ENCODE measurements at regions not wholly inside any gene's neighbourhood (a gene's known extent, or its start where the extent isn't known, plus 50 kb on each side); places are given as distances from the start of the nearest gene placed in this dataset.

DNA sequence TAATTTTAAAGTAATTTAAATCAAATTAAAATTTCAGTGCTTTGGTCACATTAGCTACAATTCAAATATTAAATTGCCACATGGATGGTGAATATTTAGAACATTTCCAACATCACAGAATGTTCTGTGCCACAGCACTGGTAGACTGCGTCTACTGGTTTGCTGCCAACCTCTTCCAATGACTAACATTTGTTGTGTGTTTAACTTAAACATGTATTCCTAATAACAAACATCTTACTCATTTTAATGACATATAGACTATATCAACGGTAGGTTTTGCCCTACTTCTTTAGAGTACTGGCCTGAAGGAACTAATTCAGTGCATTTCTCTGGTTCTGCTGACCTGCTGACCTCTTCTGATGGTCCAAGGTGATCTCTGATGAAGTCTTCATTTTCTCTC, 157.6 kb downstream of the DCK start:
- no peak for DNase-seq (ENCODE audit: low read depth in 3 of 3, low spot score in 2 of 3)

DNA sequence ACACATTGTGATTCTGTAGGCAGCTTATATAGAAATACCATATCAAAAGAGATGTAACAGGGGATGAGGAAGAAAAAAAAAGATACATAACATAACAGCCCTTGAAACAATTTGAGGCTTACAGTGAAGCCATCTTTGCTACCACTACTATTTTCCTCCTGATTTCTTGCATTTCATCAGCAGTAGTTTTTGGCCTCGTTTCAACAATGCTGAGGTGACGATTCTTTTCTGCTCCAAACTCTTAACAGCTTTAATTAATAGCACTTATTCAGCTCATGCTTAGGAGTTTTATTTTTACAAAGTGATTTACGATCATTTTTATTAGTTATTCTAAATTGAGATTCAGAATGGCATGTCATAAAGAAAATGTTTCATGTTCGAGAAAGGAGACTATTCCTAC, 163.2 kb downstream of the DCK start:
- DNase-seq (ENCODE audit: low read depth in 3 of 3, low spot score in 2 of 3): no peak

DNA sequence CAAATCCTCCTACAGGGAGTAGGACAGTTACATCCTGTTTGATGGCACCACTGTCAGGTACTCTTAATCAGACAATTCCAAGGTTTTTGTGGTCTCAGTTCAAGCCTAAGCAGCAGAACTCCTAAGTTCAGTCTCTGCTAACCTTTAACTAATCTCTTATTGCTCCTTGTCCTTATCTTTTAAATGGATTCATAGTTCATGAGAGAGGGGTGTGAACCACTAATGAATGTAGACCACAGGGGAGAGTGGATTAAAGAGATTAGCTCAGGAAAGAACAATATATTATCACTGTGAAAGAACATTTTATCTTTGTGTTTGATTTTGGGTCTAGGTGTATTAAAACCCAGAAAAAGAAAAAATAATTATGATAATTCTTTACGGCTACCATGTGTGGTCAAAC, 168.9 kb downstream of the DCK start:
- DNase-seq (ENCODE audit: low read depth in 3 of 3, low spot score in 2 of 3): no peak

DNA sequence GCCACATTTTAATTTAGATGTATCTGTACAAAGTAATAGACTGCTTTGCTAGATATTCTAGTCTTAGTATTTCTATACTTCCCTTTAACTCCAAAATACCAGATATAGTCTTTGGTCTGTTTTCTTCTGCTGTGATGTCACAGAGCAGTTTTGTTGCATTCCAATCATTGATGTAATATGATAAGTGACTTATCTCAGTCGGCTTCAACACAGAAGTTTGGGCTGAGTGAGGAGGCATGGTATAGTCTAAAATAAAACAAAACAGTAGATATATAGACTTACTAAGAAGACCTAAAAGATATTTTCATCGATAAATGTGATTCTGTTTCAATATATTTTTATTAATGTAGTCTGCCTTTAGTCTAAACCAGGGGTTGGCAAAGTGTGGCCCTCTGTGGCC, 169.9 kb downstream of the DCK start:
- no peak for DNase-seq (ENCODE audit: low read depth in 3 of 3, low spot score in 2 of 3)

DNA sequence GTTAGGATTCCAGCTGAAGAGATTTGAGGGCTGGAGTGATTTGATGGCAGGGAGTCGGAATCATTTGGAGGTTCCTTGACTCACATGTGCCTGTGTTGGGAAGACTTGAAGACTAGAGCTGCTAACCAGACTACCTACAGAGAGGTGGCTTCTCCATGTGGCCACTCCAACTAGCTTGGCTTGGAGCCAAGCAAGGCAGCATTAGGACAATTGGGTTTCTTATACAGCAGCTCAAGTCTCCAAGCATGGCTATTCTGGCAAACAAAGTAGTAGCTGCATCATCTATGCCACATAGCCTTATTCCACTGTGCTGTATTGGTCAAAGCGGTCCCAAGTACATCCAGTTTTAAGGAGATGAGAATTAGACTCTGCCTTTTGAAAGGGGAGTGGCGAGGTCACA, 171.7 kb upstream of the SLC4A4 start:
- no peak for DNase-seq (ENCODE audit: low read depth in 3 of 3, low spot score in 2 of 3)

GRCh38 chr4:71171592-71171991, 167.2 kb upstream of the SLC4A4 start:
- no peak for DNase-seq (ENCODE audit: low read depth in 3 of 3, low spot score in 2 of 3)

DNA sequence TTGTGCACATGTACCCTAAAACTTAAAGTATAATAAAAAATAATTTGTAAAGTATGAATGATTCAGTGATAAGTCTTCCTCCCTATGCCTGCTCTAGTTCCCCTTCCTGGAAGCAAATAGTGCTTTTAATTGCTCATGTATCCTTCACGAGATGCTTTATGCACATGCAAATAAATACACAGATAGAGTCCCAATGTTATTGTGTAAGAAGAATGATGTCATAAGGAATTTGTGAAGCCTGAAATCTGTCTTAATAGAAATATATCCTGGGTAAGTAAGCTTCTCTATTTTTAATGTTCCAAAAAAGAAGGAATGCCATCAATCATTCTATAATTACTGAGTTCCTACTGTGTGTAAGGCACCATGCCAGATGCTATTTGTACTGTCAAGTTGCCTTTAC, 157.5 kb upstream of the SLC4A4 start:
- no peak for DNase-seq (ENCODE audit: low read depth in 3 of 3, low spot score in 2 of 3)

GRCh38 chr4:71184195-71184781, 154.5 kb upstream of the SLC4A4 start:
- peak in 1 of 3 donors; percentile 23 for DNase-seq (ENCODE audit: low read depth in 3 of 3, low spot score in 2 of 3)

- DNase-seq (ENCODE audit: low read depth in 3 of 3, low spot score in 2 of 3): no peak
Observed at GRCh38 chr4:71185037-71185436, 153.8 kb upstream of the SLC4A4 start.

DNA sequence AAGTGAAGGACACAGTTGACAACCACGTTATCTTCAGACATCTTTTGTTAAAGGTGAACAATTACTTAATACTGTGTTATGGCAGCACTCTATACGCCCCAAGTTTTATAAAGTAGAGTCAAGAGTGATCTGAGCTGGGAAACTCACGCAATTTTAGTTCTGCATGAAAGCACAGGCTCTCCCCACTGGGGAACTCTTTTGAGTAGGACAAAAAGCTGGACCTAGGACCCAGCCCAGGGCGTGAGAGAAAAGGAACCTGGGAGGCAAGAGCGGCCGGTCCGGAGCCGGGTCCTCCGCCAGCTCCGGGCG, 152.6 kb upstream of the SLC4A4 start:
- no peak for DNase-seq (ENCODE audit: low read depth in 3 of 3, low spot score in 2 of 3)

DNA sequence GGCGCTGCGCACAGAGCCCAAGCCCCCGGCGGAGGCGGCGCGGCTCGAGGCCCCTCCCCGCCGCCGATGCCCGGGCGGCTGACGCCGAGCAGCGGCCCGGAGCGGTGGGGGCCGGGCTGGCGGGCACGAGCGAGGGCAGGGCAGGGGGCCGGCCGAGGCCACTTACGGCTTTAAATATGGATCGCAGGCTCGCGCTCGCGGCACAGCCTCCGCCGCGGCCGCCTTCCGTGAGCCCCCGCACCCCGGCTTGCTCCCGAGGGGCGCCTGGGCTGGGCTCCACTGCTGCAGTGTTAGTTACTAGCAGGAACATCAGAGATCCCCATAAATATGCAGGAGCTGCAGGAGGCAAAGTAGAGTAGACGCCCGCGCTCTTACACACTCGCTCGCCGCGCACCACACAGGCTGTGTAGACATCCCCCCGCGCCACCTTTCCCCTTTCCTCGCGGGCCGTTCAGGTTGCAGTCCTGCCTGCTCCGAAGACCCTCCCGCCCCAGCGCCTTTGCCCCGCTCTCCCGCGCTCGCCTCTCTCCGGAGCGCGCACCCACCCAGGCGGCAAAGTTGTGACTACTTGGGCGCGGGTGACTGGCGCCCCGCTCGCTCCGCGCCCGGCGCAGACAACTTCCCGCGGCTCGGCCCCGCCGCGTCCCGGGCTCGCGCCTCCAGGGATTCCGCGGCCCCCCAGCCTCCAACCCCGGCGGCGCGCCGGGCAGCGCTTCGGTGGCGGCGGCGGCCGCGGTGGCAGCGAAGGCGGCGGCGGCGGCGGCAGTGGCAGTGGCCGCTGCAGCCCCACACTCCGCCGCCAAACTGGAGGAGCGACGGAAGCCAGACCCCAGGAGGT, 152.0 kb upstream of the SLC4A4 start:
- DNase-seq (ENCODE audit: low read depth in 3 of 3, low spot score in 2 of 3): peak in 2 of 3 donors; percentile 32 to 43

DNA sequence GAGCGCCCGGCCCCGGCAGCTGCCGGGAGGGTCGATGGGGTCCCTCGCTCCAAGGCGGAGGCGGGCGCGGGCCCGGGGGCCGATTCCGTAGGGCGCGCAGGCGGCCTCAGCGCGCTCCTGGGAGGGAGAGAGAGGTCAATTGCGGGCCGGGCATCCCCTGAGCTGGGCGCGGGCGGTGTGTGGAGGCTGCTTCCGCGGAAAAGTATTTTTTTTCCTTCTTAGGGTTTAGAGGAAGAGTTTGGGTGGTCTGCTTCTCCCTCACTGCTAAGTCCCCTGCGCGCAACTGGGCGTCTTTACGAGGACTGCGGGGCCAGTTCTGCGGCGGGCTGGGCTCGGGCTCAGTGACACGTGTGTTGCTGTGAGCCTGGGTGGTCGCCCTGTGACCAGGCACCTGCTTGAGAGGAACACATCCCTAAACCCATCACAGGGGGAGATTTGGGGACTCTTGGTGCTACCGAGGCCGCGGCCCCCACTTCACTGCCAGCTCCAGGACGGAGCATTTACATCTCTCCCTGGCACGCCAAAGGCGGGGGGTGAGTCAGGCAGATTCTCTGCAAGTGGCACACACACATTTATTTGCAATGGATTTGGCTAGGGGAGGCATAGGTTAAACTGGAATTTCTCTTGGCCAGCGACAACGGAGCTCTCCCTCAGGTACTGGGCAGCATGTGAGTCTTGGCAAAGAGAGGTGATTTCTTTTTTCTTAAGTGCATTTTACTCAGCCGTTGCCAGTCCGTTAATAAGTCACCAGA, 151.2 kb upstream of the SLC4A4 start:
- DNase-seq (ENCODE audit: low read depth in 3 of 3, low spot score in 2 of 3): peak in 2 of 3 donors; percentile 55 to 56

GRCh38 chr4:71188156-71188640, 150.6 kb upstream of the SLC4A4 start:
- peak in 1 of 3 donors; percentile 44 for DNase-seq (ENCODE audit: low read depth in 3 of 3, low spot score in 2 of 3)

DNA sequence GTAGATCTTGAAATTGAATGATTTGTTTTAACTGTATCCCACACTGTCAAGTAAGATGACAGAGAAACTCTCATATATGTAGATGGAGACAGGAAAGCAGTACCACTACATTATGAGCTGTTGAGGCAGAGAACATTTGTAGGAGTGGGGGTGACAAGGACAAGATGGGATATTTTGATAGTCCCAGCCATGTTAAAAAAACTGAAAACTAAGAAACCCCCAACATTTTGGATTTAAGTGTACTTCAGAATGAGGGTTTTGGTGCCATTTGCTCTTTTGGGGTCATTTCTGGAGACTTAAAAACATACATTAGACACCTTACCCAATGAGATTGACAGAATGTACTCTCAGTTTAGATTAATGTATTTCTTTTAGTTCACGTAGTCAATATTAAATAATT, 149.9 kb upstream of the SLC4A4 start:
- no peak for DNase-seq (ENCODE audit: low read depth in 3 of 3, low spot score in 2 of 3)

GRCh38 chr4:71189471-71189870, 149.3 kb upstream of the SLC4A4 start:
- DNase-seq (ENCODE audit: low read depth in 3 of 3, low spot score in 2 of 3): no peak

DNA sequence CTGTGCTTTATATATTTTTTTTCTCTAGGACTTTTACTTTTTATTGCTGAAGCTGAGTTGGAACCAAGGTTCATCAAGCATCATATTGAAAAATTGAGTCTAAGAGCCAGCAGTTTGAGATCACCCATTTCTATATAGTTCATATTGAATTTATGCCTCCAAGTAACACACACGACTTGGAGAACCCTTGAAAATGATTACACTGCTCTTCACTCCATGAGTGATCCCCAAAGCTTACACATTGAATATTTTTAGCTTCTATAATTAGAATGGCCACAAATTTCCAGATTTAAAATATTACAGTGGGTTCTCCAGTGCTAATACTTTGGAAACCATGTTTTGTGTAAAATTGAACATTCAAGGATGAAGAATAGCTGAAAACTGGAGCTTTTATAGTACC, 144.4 kb upstream of the SLC4A4 start:
- DNase-seq (ENCODE audit: low read depth in 3 of 3, low spot score in 2 of 3): no peak

DNA sequence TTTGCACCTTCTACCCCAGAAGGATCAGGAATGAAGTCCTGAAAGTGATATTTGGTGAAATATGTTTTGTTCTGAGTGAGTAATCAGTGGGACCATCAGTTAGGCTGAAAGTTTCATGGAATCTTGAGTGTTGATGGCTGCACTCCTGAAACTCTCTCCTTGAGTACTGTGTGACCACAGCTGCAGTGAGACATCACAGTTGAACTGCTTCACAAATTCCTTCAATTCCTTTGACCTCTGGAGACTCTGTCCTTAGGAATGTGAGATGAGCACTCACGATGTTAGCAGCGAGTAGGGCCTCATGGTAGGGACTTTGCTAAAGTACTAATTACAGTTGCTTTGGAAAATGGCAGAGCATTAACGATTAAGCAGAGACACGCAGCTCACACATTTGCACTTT, 142.9 kb upstream of the SLC4A4 start:
- DNase-seq (ENCODE audit: low read depth in 3 of 3, low spot score in 2 of 3): no peak

DNA sequence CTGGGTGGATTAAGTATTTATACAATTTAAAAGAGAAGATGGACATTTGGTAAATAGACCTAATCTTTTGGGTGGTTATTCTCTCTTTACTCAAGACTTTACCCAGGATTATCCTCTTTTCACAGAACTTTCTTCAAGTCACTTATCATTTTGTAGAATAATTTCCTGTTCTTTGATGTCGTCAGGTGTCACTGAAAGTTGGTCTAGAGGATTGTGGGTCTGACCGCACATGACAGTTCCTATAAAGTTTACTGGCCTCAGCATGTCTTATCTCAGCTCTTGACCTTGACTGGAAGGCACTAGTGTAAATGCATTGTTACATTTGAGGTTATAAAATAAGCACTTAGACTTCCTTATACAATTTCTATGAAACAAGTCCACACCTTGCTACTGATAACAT, 139.9 kb upstream of the SLC4A4 start:
- no peak for DNase-seq (ENCODE audit: low read depth in 3 of 3, low spot score in 2 of 3)

- no peak for DNase-seq (ENCODE audit: low read depth in 3 of 3, low spot score in 2 of 3)
Observed at GRCh38 chr4:71201057-71201456, 137.8 kb upstream of the SLC4A4 start.

DNA sequence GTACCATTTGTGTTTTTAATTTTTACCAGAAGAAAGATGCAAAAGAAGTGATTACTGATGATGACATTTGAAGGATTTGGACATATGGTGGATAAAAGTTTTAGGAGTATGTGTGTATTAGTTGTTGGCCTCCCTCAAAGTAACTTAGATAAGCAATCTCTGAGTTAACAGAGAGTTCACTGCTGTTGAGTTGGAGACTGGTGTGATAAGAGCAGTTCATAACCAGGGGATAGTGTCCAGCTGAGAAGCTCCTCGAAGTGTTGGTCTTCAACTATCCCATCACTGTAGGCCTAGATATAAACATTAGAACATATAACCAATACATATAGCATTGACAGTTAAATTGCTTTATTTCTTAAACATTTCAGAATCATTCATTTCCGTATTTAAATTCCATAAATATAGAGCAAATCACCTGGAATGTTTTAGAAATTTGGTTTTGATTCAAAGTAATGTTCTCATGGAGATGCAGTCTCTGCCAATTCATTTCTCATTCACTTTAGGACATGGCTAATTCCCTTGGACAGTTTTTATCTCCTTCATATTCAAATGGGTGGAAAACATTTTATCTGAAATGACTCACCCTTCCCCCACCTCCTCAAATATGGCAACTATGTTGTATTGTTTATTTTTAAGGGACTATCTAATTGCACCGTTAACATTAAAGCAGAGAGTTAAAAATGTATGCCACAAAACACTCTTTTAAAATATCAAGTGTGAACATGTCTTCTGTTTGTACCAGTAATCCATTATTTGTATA, 136.8 kb upstream of the SLC4A4 start:
- DNase-seq (ENCODE audit: low read depth in 3 of 3, low spot score in 2 of 3): no peak

GRCh38 chr4:71202705-71203104, 136.1 kb upstream of the SLC4A4 start:
- no peak for DNase-seq (ENCODE audit: low read depth in 3 of 3, low spot score in 2 of 3)
